Colonic mucosa (tissue), 4 donors: ENCODE measurements at regions not wholly inside any gene's neighbourhood (a gene's known extent, or its start where the extent isn't known, plus 50 kb on each side); places are given as distances from the start of the nearest gene placed in this dataset.

Experiments
- DNase-seq: peaks from one replicate; pipeline ENCODE4 v3.0.0-alpha.2; 2020
- H3K27ac ChIP-seq: fragments of 200-600 bp; one replicate; pipeline ENCODE4 v1.8.0; 2021
- H3K27me3 ChIP-seq: fragments of 200-600 bp; one replicate; pipeline ENCODE4 v1.8.0; 2021
- H3K36me3 ChIP-seq: fragments of 200-600 bp; one replicate; pipeline ENCODE4 v1.8.0; 2021
- H3K4me1 ChIP-seq: fragments of 200-600 bp; one replicate; pipeline ENCODE4 v1.8.0; 2021; ENCODE audit warnings: mild to moderate bottlenecking
- H3K4me3 ChIP-seq: fragments of 200-600 bp; one replicate; pipeline ENCODE4 v1.8.0; 2021
- H3K9ac ChIP-seq, 2 donors: one replicate each; pipeline ENCODE4 v1.7.0; 2013; ENCODE audit warnings: control low read depth in 2 of 2, low read depth in 2 of 2, low read length in 2 of 2
- H3K9me3 ChIP-seq: fragments of 200-600 bp; one replicate; pipeline ENCODE4 v1.8.0; 2021
- intact Hi-C: fragments of 100-400 bp; cut with DNase I; formaldehyde crosslinking; loops from one replicate; pipeline ENCODE4 v1.14.1; 2022
- TF ChIP-seq, protein P1 (sequence below): fragments of 200-600 bp; IDR thresholded peaks from one replicate; pipeline ENCODE4 v1.8.0; 2022; ENCODE audit warnings: antibody characterized with exemption, mild to moderate bottlenecking
- donor health status: healthy.
- donor health status: DM: no; HTN: no; CAD: no.
- donor health status: DM: no; HTN: no; CAD: no.

DNA sequence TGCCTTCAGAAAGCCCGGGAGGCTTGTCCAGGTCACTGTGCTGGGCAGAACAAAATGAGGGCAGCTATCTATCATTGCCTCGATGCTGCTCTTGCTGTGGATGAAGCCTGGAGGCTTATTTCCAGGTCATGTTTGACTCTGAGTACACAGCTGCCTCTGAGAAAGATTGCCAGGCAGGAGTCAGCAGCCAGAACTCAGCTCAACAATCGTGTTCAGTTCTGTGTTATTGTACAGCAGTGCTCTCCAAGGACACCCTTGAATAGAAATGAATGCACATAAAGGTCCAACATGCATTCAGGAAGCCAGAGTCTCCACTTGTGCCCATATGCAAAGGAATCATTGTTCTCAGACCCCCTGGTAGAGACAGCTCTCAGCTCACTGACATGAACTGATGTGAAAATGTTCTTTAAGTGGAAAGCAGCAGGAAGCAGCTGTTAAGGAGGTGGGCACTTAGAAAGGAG, 61.7 kb upstream of the ZFR start:
- Histone ChIP-seq H3K9ac (no peak overlapping the region), H3K9me3 (no peaks in the 10 kb centered on the region), H3K27ac (no peak overlapping the region), H3K4me3 (no peak overlapping the region), H3K36me3 (no peaks in the 10 kb centered on the region), H3K27me3 (no peaks in the 10 kb centered on the region), H3K4me1 (no peaks in the 10 kb centered on the region)
- intact Hi-C loops = no loop called here
- DNase-seq = no peak
- TF ChIP-seq, protein P1, sequence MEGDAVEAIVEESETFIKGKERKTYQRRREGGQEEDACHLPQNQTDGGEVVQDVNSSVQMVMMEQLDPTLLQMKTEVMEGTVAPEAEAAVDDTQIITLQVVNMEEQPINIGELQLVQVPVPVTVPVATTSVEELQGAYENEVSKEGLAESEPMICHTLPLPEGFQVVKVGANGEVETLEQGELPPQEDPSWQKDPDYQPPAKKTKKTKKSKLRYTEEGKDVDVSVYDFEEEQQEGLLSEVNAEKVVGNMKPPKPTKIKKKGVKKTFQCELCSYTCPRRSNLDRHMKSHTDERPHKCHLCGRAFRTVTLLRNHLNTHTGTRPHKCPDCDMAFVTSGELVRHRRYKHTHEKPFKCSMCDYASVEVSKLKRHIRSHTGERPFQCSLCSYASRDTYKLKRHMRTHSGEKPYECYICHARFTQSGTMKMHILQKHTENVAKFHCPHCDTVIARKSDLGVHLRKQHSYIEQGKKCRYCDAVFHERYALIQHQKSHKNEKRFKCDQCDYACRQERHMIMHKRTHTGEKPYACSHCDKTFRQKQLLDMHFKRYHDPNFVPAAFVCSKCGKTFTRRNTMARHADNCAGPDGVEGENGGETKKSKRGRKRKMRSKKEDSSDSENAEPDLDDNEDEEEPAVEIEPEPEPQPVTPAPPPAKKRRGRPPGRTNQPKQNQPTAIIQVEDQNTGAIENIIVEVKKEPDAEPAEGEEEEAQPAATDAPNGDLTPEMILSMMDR = no peak

DNA sequence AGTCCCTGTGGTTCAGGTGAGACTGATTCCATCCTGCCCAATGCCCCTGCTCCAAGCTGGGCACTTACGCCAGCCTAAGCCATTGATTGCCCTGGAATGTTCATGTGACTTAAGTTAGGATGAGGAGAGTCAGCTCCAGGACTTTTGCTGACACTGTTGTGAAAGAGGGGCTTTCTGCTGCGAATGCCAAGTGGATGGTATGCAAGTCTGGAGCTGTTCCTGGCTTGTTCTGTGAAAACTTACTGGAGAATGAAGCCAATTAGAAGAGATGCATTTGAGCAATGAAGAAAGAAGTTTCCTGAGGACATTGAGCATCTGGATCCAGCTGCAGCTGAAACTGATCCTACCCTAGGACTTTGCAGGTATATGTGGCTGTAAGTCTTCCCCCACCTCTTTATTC, 61.2 kb upstream of the ZFR start:
- no peaks in the 10 kb centered on the region for H3K27me3 ChIP-seq
- TF ChIP-seq, protein P1 = no peak
- H3K4me1 ChIP-seq = no peaks in the 10 kb centered on the region
- no peak for DNase-seq
- H3K27ac ChIP-seq = peak overlapping the region; percentile 21
- no peak overlapping the region for H3K4me3 ChIP-seq
- intact Hi-C loops = no loop called here
- H3K9me3 ChIP-seq = no peaks in the 10 kb centered on the region
- H3K36me3 ChIP-seq = no peaks in the 10 kb centered on the region
- H3K9ac ChIP-seq = no peak overlapping the region

DNA sequence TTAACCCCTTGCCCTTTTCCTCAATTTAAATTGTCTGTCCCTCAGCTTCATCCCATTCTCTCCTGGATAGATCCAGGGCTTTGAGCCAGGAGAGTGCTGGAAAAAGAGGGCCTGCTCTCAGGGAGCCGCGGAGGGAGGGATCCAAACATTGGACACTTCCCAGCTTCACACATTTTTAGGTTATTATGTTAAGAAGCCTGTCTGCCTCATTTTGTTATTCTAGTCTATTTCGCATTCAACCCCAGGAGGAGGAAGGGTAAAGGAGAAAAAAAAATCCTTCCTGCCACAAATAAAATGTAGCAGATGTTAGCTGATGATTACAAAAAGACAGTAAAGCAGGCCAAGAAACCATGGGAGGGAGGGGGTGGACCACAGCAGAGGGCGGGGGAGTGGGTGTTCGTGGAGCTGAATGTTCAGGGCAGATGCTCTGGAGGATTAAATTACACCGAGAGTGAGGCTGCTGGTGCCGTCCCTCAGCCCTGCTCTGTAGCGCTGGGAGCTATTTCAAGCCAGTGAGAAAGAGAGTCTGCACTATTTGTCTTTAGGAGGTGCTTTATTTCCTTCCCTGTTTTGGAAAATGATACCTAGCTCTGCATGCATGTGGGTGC, 60.6 kb upstream of the ZFR start:
- peak; percentile 42 for DNase-seq
- Histone ChIP-seq H3K9ac (no peak overlapping the region), H3K36me3 (no peaks in the 10 kb centered on the region), H3K4me1 (no peaks in the 10 kb centered on the region), H3K27ac (peak overlapping the region; percentile 21), H3K9me3 (no peaks in the 10 kb centered on the region), H3K27me3 (no peaks in the 10 kb centered on the region), H3K4me3 (no peak overlapping the region)
- TF ChIP-seq, protein P1 = no peak
- intact Hi-C loops = no loop called here

DNA sequence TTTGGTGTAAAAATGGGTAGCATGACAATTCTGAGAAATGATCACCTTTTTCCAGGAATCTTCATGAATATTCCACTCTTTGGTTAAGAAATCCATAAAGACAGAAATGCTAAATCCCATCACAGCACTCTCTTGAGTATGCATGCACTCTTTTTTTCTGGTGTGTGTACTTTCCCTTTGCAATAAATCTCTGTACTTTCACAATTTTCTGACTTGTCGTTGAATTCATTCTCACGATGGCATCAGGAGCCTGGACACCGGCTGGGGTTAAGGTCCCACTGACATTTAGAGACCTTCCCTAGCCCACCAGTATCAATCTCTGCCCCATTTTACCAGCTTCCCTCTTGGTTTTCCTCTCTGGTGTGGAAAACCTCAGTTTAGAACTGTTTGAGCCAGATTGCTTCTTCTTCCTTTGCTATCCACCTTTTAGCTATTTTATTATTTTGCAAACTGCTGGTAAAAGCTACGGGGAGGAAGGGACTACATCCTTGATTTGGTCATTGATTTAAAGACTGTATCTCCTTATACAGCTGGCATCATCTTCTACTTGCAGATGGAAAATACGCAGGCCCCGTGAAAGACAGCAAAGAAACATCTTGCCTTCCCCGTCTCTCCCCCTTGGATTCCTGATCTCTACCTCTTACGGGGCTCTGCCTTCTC, 59.9 kb upstream of the ZFR start:
- H3K4me1 ChIP-seq = no peaks in the 10 kb centered on the region
- DNase-seq = no peak
- H3K4me3 ChIP-seq = no peak overlapping the region
- no peaks in the 10 kb centered on the region for H3K27me3 ChIP-seq
- H3K36me3 ChIP-seq = no peaks in the 10 kb centered on the region
- no peak overlapping the region for H3K9ac ChIP-seq
- TF ChIP-seq, protein P1 = no peak
- intact Hi-C loops = no loop called here
- H3K27ac ChIP-seq = no peak overlapping the region
- H3K9me3 ChIP-seq = no peaks in the 10 kb centered on the region

DNA sequence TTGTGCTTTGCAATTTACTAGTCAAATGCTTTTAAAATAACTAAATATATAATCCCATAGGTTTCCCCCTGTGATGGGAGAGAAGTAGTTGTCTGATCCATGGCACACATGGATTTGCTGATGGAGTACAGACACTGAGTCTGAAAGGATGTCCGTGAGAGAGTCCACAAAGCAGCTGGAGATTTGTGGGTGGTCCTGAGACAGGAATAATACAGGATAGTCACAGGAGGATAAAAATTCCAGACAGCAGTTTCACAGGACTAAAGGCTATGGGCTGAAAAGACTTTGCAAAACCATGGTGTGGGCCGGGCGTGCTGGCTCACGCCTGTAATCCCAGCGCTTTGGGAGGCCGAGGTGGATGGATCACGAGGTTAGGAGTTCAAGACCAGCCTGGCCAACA, 58.7 kb upstream of the ZFR start:
- Histone ChIP-seq H3K36me3 (no peaks in the 10 kb centered on the region), H3K9me3 (no peaks in the 10 kb centered on the region), H3K9ac (no peak overlapping the region), H3K27ac (no peak overlapping the region), H3K4me3 (no peak overlapping the region), H3K27me3 (no peaks in the 10 kb centered on the region), H3K4me1 (no peaks in the 10 kb centered on the region)
- DNase-seq = no peak
- intact Hi-C loops = no loop called here
- TF ChIP-seq, protein P1 = no peak
